A549 (cell line): ENCODE measurements at regions not wholly inside any gene's neighbourhood (a gene's known extent, or its start where the extent isn't known, plus 50 kb on each side); places are given as distances from the start of the nearest gene placed in this dataset.
A peak's percentile ranks its signal among the peaks of the same experiment; 100 is the strongest.

ENCODE experiments used
- ATAC-seq, 2 experiments: fragments of 200-7000 bp in 1 of 2; fragments of >200 bp in 1 of 2; cut with Nextera tagmentation in 1 of 2; cut with Tn5 transposase in 1 of 2; 3 replicates each; pipeline versions ENCODE4 v1.8.0 to v1.9.1; 2018 to 2020; ENCODE audit warnings: mild to moderate bottlenecking in 1 of 2, moderate library complexity in 1 of 2
- CTCF ChIA-PET: fragments of 300-600 bp; sonication (Branson Sonifier 250); formaldehyde crosslinking; extraction: SDS; loops from one replicate; lab custom pipeline; 2021; ENCODE audit warnings: antibody characterized with exemption, inconsistent platforms; lab: Yijun Ruan, JAX
- POLR2A ChIA-PET: fragments of 350-600 bp; formaldehyde crosslinking; extraction: SDS; loops from one replicate; lab custom pipeline; 2021; ENCODE audit warnings: antibody characterized with exemption, inconsistent platforms; lab: Yijun Ruan, JAX
- DNase-seq, 2 experiments: peaks; one replicate each; pipeline versions ENCODE4 v3.0.0 to v3.0.0-alpha.2; 2011 to 2016; ENCODE audit warnings: low read depth in 1 of 2, low spot score in 1 of 2
- FAIRE-seq: peaks from 2 replicates; lab custom pipeline; 2011; peaks lifted over from hg19 to GRCh38; lab: Jason Lieb, UNC
- H3K27ac ChIP-seq, 2 experiments: fragments of >200 bp; sonication (Bioruptor Twin); formaldehyde crosslinking; 3 replicates each; pipeline ENCODE4 v1.5.1; 2016 to 2017
- H3K4me1 ChIP-seq: fragments of >200 bp; sonication (Bioruptor Twin); formaldehyde crosslinking; 3 replicates; pipeline ENCODE4 v1.6.1; 2016
- H3K4me2 ChIP-seq: fragments of >200 bp; sonication (Bioruptor Twin); formaldehyde crosslinking; 3 replicates; pipeline ENCODE4 v1.6.1; 2016
- H3K4me3 ChIP-seq: fragments of >200 bp; sonication (Bioruptor Twin); formaldehyde crosslinking; 3 replicates; pipeline ENCODE4 v1.5.1; 2016
- H3K9me3 ChIP-seq: fragments of >200 bp; sonication (Bioruptor Twin); formaldehyde crosslinking; 3 replicates; pipeline ENCODE4 v1.6.1; 2016
- BHLHE40 ChIP-seq: IDR thresholded peaks from 2 replicates; pipeline ENCODE4 v1.6.1; 2012; ENCODE audit warnings: low read depth, low read length, inconsistent platforms
- CBX2 ChIP-seq: fragments of 200-600 bp; sonication (generic); IDR thresholded peaks from 2 replicates; pipeline ENCODE4 v1.6.1; 2016; ENCODE audit warnings: low read depth, mild to moderate bottlenecking, borderline replicate concordance
- CEBPB ChIP-seq, 2 experiments: fragments of >200 bp in 1 of 2; sonication (Bioruptor Twin) in 1 of 2; formaldehyde crosslinking in 1 of 2; IDR thresholded peaks; 2 replicates each; pipeline ENCODE4 v1.6.1; 2012 to 2016
- EHF ChIP-seq: fragments of 250-450 bp; sonication (Bioruptor Pico); IDR thresholded peaks from 2 replicates; pipeline ENCODE4 v1.5.0; 2020; ENCODE audit warnings: mild to moderate bottlenecking
- EP300 ChIP-seq, 2 experiments: fragments of >200 bp; sonication (Bioruptor Twin); formaldehyde crosslinking; IDR thresholded peaks; 2 replicates in 1 of 2; 3 replicates in 1 of 2; pipeline ENCODE4 v1.6.1; 2016 to 2017
- FOSB ChIP-seq: fragments of 250-450 bp; sonication (Bioruptor Pico); IDR thresholded peaks from 2 replicates; pipeline ENCODE4 v1.5.0; 2020; ENCODE audit warnings: mild to moderate bottlenecking, moderate library complexity
- GATA3 ChIP-seq: IDR thresholded peaks from 2 replicates; pipeline ENCODE4 v1.6.1; 2012; ENCODE audit warnings: borderline replicate concordance
- HES2 ChIP-seq: fragments of >200 bp; sonication (Bioruptor Twin); formaldehyde crosslinking; IDR thresholded peaks from 2 replicates; pipeline ENCODE4 v1.6.1; 2016
- HMGXB4 ChIP-seq: fragments of 250-450 bp; sonication (Bioruptor Pico); IDR thresholded peaks from 2 replicates; pipeline ENCODE4 v1.5.0; 2021; ENCODE audit warnings: mild to moderate bottlenecking, moderate library complexity, borderline replicate concordance
- HOXA7 ChIP-seq: fragments of 250-450 bp; sonication (Bioruptor Pico); IDR thresholded peaks from 2 replicates; pipeline ENCODE4 v1.5.0; 2020; ENCODE audit warnings: mild to moderate bottlenecking, moderate library complexity
- HOXB5 ChIP-seq: fragments of 250-450 bp; sonication (Bioruptor Pico); IDR thresholded peaks from 2 replicates; pipeline ENCODE4 v1.5.0; 2020; ENCODE audit warnings: mild to moderate bottlenecking, moderate library complexity
- JUN ChIP-seq, 2 experiments: fragments of >200 bp; sonication (Bioruptor Twin); formaldehyde crosslinking; IDR thresholded peaks; 2 replicates in 1 of 2; 3 replicates in 1 of 2; pipeline ENCODE4 v1.6.1; 2016 to 2017
- JUNB ChIP-seq: fragments of >200 bp; sonication (Bioruptor Twin); formaldehyde crosslinking; IDR thresholded peaks from 2 replicates; pipeline ENCODE4 v1.6.1; 2016
- MAFK ChIP-seq: fragments of 450-650 bp; IDR thresholded peaks from 2 replicates; pipeline ENCODE4 v1.6.1; 2014; ENCODE audit not compliant: partially characterized antibody
- MAZ ChIP-seq: fragments of 150-350 bp; IDR thresholded peaks from 2 replicates; pipeline ENCODE4 v1.6.1; 2014; ENCODE audit warnings: antibody characterized with exemption, low read depth, low read length, borderline replicate concordance
- NFE2L2 ChIP-seq: fragments of 150-350 bp; conservative IDR thresholded peaks from 2 replicates; pipeline ENCODE4 v1.6.1; 2014; ENCODE audit warnings: low read length
- POLR2A ChIP-seq: IDR thresholded peaks from 2 replicates; pipeline ENCODE4 v1.6.1; 2012; ENCODE audit warnings: mild to moderate bottlenecking, low read length
- POLR2AphosphoS2 ChIP-seq: conservative IDR thresholded peaks from 2 replicates; pipeline ENCODE4 v1.6.1; 2012; ENCODE audit warnings: low read length, improper control_type of control experiment, inconsistent platforms
- RARB ChIP-seq: fragments of 250-450 bp; sonication (Bioruptor Pico); IDR thresholded peaks from 2 replicates; pipeline ENCODE4 v1.8.0; 2021; ENCODE audit warnings: mild to moderate bottlenecking, moderate library complexity
- SMC3 ChIP-seq: fragments of >200 bp; sonication (Bioruptor Twin); formaldehyde crosslinking; IDR thresholded peaks from 3 replicates; pipeline ENCODE4 v1.6.1; 2018; ENCODE audit warnings: inconsistent platforms
- SREBF2 ChIP-seq: fragments of 450-650 bp; IDR thresholded peaks from 2 replicates; pipeline ENCODE4 v1.6.1; 2014; ENCODE audit warnings: mild to moderate bottlenecking, moderate library complexity
- TFCP2L1 ChIP-seq: fragments of 250-450 bp; sonication (Bioruptor Pico); IDR thresholded peaks from 2 replicates; pipeline ENCODE4 v1.5.0; 2021; ENCODE audit warnings: mild to moderate bottlenecking
- ZC3H11A ChIP-seq: fragments of 450-650 bp; IDR thresholded peaks from 2 replicates; pipeline ENCODE4 v1.6.1; 2014; ENCODE audit warnings: antibody characterized with exemption, mild to moderate bottlenecking
- whole genome bisulfite sequencing: methylation state at CpG from one replicate; pipeline ENCODE4 v1.1.6; 2017; ENCODE audit errors: missing lambda C conversion rate; 5-methylcytosine and 5-hydroxymethylcytosine counted together
- TF ChIP-seq, protein P1 (sequence below): IDR thresholded peaks from 2 replicates; pipeline ENCODE4 v1.6.1; 2012; ENCODE audit warnings: low read depth, borderline replicate concordance
- TF ChIP-seq, protein P2 (sequence below): fragments of >200 bp; sonication (Bioruptor Twin); formaldehyde crosslinking; IDR thresholded peaks from 3 replicates; pipeline ENCODE4 v1.5.1; 2016
- TF ChIP-seq, protein P3 (sequence below): fragments of 450-650 bp; IDR thresholded peaks from 2 replicates; pipeline ENCODE4 v1.6.1; 2014; ENCODE audit warnings: antibody characterized with exemption
- TF ChIP-seq, protein P4 (sequence below): fragments of >200 bp; sonication (Bioruptor Twin); formaldehyde crosslinking; IDR thresholded peaks from 3 replicates; pipeline ENCODE4 v1.6.1; 2016

GRCh38 chr3:113051787-113052186 lies 61.0 kb downstream of the GTPBP8 start:
- no peak for DNase-seq

GRCh38 chr3:113053169-113053568 lies 62.4 kb downstream of the GTPBP8 start:
- Histone ChIP-seq H3K9me3 (no peaks in the 10 kb centered on the region), H3K4me3 (no peak overlapping the region), H3K4me1 (peaks cover 35% of the 10 kb centered on the region), H3K4me2 (no peak overlapping the region), H3K27ac (peak overlapping the region in 1 of 2 experiments; percentile 61; a peak in 4 of 6 replicates)
- no peak for DNase-seq
- TF ChIP-seq ZC3H11A (no peak), POLR2AphosphoS2 (no peak), EHF (no peak), HOXA7 (CRISPR knock-in tag) (no peak), NFE2L2 (no peak), GATA3 (no peak), POLR2A (no peak), CBX2 (no peak), EP300 (IDR thresholded peaks at IDR 0.05) (no peak), FOSB (CRISPR knock-in tag) (no peak), MAFK (no peak)
- POLR2A ChIA-PET = no interaction called here
- FAIRE-seq = no peak
- WGBS = 71% methylated on average over 3 of the region's 3 CpGs
- no peak for ATAC-seq
- CTCF ChIA-PET = interaction anchor here (0.6 to 9.2 kb wide), 12 partner anchors 16 to 663 kb away, joined by 3 to 130 read pairs (median 4); no protein-coding TSS in a partner anchor

More at GRCh38 chr3:113051787-113052186, 61.0 kb downstream of the GTPBP8 start:
- 87% methylated on average over 3 of the region's 3 CpGs for WGBS
- TF ChIP-seq FOSB (CRISPR knock-in tag) (no peak), BHLHE40 (no peak)
- TF ChIP-seq, protein P1, sequence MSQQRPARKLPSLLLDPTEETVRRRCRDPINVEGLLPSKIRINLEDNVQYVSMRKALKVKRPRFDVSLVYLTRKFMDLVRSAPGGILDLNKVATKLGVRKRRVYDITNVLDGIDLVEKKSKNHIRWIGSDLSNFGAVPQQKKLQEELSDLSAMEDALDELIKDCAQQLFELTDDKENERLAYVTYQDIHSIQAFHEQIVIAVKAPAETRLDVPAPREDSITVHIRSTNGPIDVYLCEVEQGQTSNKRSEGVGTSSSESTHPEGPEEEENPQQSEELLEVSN = no peak
- Histone ChIP-seq H3K4me3 (no peak overlapping the region), H3K9me3 (no peaks in the 10 kb centered on the region), H3K4me2 (peak overlapping the region; percentile 64; the same call in 2 of the 3 replicates), H3K4me1 (peaks cover 35% of the 10 kb centered on the region), H3K27ac (peak overlapping the region; percentile 46 to 71; a peak in 4 of 6 replicates)
- ATAC-seq (no peak), FAIRE-seq (no peak)
- POLR2A ChIA-PET = no interaction called here
- CTCF ChIA-PET = interaction anchor here (1.1 to 9.2 kb wide), 7 partner anchors 15 to 577 kb away, joined by 3 to 130 read pairs (median 4); no protein-coding TSS in a partner anchor

DNA sequence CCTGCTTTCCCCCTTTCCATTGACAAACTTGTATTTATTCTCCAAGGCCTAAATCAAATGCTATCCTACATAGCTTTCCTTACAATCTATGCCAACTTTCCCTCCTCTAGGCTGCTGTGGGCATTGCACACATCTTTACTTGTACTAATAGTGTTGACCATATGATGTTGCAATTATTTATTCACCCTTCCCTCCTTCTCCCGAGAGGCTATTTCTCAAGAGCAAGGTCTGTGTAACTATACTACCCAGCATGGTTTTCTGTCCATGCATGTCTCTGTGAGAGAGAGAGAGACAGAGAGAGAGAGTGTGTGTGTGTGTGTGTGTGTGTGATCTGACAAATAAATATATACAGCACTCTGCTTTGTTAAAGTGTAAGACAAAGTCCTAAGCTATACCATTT lies 63.8 kb downstream of the GTPBP8 start:
- H3K4me1 ChIP-seq = peaks cover 35% of the 10 kb centered on the region
- ChIA-PET POLR2A (interaction anchor here (1.0 kb wide), 1 partner anchor 413 kb away, joined by 4 read pairs; no protein-coding TSS in a partner anchor), CTCF (interaction anchor here (0.6 to 9.2 kb wide), 8 partner anchors 24 to 572 kb away, joined by 3 to 130 read pairs (median 3); no protein-coding TSS in a partner anchor)
- peak overlapping the region; percentile 47 to 77 for H3K27ac ChIP-seq
- H3K9me3 ChIP-seq = no peaks in the 10 kb centered on the region
- FAIRE-seq (no peak), DNase-seq (peak in 1 of 2 experiments; percentile 73), ATAC-seq (peak; percentile 72 to 78)
- H3K4me3 ChIP-seq = no peak overlapping the region
- H3K4me2 ChIP-seq = peak overlapping the region; percentile 47
- WGBS = 0% methylated on average over 1 of the region's 1 CpG
- TF ChIP-seq, protein P2, sequence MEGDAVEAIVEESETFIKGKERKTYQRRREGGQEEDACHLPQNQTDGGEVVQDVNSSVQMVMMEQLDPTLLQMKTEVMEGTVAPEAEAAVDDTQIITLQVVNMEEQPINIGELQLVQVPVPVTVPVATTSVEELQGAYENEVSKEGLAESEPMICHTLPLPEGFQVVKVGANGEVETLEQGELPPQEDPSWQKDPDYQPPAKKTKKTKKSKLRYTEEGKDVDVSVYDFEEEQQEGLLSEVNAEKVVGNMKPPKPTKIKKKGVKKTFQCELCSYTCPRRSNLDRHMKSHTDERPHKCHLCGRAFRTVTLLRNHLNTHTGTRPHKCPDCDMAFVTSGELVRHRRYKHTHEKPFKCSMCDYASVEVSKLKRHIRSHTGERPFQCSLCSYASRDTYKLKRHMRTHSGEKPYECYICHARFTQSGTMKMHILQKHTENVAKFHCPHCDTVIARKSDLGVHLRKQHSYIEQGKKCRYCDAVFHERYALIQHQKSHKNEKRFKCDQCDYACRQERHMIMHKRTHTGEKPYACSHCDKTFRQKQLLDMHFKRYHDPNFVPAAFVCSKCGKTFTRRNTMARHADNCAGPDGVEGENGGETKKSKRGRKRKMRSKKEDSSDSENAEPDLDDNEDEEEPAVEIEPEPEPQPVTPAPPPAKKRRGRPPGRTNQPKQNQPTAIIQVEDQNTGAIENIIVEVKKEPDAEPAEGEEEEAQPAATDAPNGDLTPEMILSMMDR = no peak
- TF ChIP-seq GATA3 (no peak), SMC3 (peak; percentile 41; the same call in 1 of the 3 replicates), JUNB (peak; percentile 45), EP300 (IDR thresholded peaks at IDR 0.05) (peak; percentile 12 to 42; a peak in 1 of 5 replicates), BHLHE40 (no peak), JUN (IDR thresholded peaks at IDR 0.05) (peak; percentile 44 to 74; a peak in 1 of 5 replicates), ZC3H11A (no peak), SREBF2 (no peak), HES2 (peak; percentile 77), CEBPB (IDR thresholded peaks at IDR 0.05) (peak; percentile 89 to 96), MAZ (no peak), HMGXB4 (CRISPR knock-in tag) (no peak), TFCP2L1 (CRISPR knock-in tag) (no peak), HOXB5 (CRISPR knock-in tag) (no peak), FOSB (CRISPR knock-in tag) (no peak), POLR2AphosphoS2 (no peak), RARB (CRISPR knock-in tag) (no peak)
- TF ChIP-seq, protein P1 = no peak
- TF ChIP-seq, protein P3, sequence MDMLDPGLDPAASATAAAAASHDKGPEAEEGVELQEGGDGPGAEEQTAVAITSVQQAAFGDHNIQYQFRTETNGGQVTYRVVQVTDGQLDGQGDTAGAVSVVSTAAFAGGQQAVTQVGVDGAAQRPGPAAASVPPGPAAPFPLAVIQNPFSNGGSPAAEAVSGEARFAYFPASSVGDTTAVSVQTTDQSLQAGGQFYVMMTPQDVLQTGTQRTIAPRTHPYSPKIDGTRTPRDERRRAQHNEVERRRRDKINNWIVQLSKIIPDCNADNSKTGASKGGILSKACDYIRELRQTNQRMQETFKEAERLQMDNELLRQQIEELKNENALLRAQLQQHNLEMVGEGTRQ = no peak
- TF ChIP-seq, protein P4, sequence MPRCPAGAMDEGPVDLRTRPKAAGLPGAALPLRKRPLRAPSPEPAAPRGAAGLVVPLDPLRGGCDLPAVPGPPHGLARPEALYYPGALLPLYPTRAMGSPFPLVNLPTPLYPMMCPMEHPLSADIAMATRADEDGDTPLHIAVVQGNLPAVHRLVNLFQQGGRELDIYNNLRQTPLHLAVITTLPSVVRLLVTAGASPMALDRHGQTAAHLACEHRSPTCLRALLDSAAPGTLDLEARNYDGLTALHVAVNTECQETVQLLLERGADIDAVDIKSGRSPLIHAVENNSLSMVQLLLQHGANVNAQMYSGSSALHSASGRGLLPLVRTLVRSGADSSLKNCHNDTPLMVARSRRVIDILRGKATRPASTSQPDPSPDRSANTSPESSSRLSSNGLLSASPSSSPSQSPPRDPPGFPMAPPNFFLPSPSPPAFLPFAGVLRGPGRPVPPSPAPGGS = 0 out of 3 replicates have a peak, but pooled peaks have one; percentile 24
